Calu3 (cell line): ENCODE measurements at regions not wholly inside any gene's neighbourhood (a gene's known extent, or its start where the extent isn't known, plus 50 kb on each side); places are given as distances from the start of the nearest gene placed in this dataset.

Source experiments
- BruUV-seq: library from RNA; stranded (reverse); fragments of 400-500 nt; replicated peaks from 2 replicates; lab custom pipeline; 2021; lab: Mats Ljungman, UMichigan
- CTCF ChIA-PET: fragments of 300-600 bp; sonication (Branson Sonifier 250); formaldehyde crosslinking; loops from one replicate; lab custom pipeline; 2022; ENCODE audit warnings: antibody characterized with exemption; lab: Charles Lee
- DNase-seq: peaks from one replicate; pipeline ENCODE4 v3.0.0; 2022
- H3K27ac Mint-ChIP-seq: one replicate; pipeline ENCODE4 v1.8.0; 2022; ENCODE audit warnings: mixed read lengths; ENCODE audit not compliant: unreplicated experiment
- H3K27me3 Mint-ChIP-seq: one replicate; pipeline ENCODE4 v1.8.0; 2022; ENCODE audit warnings: mixed read lengths; ENCODE audit not compliant: unreplicated experiment
- H3K36me3 Mint-ChIP-seq: one replicate; pipeline ENCODE4 v1.8.0; 2022; ENCODE audit warnings: mild to moderate bottlenecking, moderate library complexity, mixed read lengths; ENCODE audit not compliant: insufficient read depth, unreplicated experiment
- H3K4me1 Mint-ChIP-seq: one replicate; pipeline ENCODE4 v1.8.0; 2022; ENCODE audit warnings: mild to moderate bottlenecking, low read depth, mixed read lengths; ENCODE audit not compliant: unreplicated experiment
- H3K4me3 Mint-ChIP-seq: one replicate; pipeline ENCODE4 v1.8.0; 2022; ENCODE audit warnings: mild to moderate bottlenecking, low read depth, moderate library complexity, mixed read lengths; ENCODE audit not compliant: unreplicated experiment
- H3K9me3 Mint-ChIP-seq: one replicate; pipeline ENCODE4 v1.8.0; 2022; ENCODE audit warnings: low read depth, mixed read lengths; ENCODE audit not compliant: unreplicated experiment
- intact Hi-C: fragments of 100-400 bp; cut with micrococcal nuclease; formaldehyde crosslinking; loops from one replicate; pipeline ENCODE4 v1.10.0; 2022; ENCODE audit not compliant: unreplicated experiment
- TF ChIP-seq, protein P1 (sequence below): fragments of 200-600 bp; IDR thresholded peaks from one replicate; pipeline ENCODE4 v1.8.0; 2022; ENCODE audit warnings: antibody characterized with exemption; ENCODE audit not compliant: unreplicated experiment

DNA sequence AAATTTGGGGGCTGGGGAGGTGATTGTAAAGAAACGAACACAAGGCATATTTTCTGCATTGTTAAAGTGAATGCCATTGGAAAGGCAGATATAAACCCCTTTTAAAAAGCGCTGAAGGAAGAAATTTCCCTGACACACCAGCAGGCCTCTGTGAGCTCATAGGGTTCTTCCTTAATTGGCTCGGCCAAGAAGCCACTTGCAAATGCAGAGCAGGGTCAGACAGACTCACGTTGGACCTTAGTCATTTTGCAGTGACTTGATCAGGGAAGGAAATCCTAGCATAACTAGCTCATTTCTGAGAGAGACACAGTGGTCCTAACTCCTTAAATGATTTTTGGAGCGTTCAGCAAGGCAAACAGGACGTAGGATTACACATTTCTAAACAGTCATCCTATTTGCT lies 1461.4 kb downstream of the GATA3 start:
- intact Hi-C loops = no loop called here
- H3K27me3 Mint-ChIP-seq = no peaks in the 10 kb centered on the region
- no peak overlapping the region for H3K27ac Mint-ChIP-seq
- no TSS peak for BruUV-seq
- no peaks in the 10 kb centered on the region for H3K4me1 Mint-ChIP-seq
- DNase-seq = no peak
- H3K9me3 Mint-ChIP-seq = peaks cover 10% of the 10 kb centered on the region
- H3K4me3 Mint-ChIP-seq = no peak overlapping the region
- no peaks in the 10 kb centered on the region for H3K36me3 Mint-ChIP-seq
- TF ChIP-seq, protein P1, sequence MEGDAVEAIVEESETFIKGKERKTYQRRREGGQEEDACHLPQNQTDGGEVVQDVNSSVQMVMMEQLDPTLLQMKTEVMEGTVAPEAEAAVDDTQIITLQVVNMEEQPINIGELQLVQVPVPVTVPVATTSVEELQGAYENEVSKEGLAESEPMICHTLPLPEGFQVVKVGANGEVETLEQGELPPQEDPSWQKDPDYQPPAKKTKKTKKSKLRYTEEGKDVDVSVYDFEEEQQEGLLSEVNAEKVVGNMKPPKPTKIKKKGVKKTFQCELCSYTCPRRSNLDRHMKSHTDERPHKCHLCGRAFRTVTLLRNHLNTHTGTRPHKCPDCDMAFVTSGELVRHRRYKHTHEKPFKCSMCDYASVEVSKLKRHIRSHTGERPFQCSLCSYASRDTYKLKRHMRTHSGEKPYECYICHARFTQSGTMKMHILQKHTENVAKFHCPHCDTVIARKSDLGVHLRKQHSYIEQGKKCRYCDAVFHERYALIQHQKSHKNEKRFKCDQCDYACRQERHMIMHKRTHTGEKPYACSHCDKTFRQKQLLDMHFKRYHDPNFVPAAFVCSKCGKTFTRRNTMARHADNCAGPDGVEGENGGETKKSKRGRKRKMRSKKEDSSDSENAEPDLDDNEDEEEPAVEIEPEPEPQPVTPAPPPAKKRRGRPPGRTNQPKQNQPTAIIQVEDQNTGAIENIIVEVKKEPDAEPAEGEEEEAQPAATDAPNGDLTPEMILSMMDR = no peak
- CTCF ChIA-PET = no interaction called here

DNA sequence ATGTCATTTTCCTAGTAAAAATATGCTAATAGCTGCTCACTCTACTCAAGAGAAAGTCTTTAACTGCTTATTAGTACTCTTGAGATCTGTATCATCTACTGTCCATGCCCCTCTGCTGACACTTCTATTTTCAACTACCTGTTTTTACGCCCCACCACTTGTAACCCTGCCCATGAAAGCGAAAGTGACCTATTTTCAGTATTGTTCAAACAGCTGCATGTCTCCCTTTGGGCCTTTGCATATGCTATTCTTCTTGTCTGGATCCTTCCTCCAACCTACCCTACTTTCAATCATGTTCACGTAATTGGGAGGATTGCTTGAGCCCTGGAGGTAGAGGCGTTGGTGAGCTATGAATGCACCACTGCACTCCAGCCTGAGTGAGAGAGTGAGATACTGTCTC lies 1481.3 kb downstream of the GATA3 start:
- Mint-ChIP-seq H3K27ac (no peak overlapping the region), H3K4me1 (no peaks in the 10 kb centered on the region), H3K36me3 (no peaks in the 10 kb centered on the region), H3K9me3 (peaks cover 15% of the 10 kb centered on the region), H3K4me3 (no peak overlapping the region), H3K27me3 (no peaks in the 10 kb centered on the region)
- DNase-seq = no peak
- CTCF ChIA-PET = no interaction called here
- TF ChIP-seq, protein P1 = no peak
- BruUV-seq = no TSS peak
- intact Hi-C loops = no loop called here

DNA sequence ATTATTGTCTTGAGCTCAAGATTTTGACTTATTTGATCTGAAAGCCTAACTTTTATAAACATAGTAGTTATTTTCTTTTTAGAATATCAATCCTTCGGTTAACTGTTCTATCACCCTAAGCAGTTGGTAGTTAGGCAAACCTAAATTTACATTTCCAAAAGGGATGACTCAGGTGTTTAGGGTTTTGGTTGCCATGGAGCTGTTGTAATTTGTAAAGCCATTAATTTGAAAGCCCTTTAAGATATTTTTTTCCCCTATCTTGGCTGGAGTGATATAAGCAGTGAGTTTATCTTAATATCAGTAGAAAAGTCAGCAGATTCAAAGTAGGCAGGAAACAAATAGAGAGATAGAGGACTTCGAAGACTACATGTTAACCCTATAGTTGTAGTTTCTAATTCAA lies 1472.6 kb upstream of the CELF2 start:
- DNase-seq = no peak
- Mint-ChIP-seq H3K4me1 (no peaks in the 10 kb centered on the region), H3K27ac (no peak overlapping the region)

DNA sequence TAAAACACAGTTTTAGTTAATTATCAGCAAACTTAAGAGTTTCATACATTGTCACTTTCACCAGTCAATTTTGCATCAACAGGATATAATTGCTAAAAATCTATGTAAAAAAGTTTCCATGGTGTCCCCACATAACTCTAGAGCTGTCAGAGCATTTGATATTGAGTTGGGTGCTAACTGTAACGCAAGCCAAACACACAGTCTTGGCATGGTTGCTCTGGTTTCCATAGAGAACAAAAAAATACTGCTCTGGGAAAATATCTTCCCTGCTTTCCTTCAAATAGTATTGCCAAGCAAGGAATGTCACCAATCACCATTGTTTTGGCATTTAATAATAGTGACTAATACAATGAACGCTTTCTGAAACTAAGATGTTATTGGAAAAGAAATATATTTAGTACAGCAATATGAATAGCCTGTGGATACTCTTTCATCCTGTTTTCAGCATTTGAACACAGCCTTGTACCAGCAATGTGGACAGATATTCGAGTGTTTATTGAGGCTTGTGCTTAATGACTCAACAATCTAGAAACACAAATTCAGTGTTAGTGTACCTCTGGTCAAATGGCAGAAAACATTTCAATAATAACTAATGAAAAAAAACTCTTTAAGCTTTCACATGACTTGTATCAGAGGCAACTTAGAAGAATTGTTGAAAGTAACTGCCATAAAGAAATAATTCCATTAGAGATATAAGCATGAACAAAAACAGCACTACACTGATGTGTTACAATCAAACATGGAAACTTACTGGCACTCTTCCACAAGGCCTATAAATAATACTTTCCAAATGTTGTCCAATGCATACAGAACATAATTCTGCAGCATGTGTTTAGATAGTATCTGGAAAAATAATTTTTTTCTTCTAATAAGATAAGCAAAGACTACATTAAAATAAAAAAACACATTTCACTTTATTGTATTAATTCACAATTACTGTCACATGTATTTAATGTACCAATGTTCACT lies 1469.5 kb upstream of the CELF2 start:
- H3K27me3 Mint-ChIP-seq = no peaks in the 10 kb centered on the region
- intact Hi-C loops = no loop called here
- DNase-seq = no peak
- BruUV-seq = no TSS peak
- TF ChIP-seq, protein P1 = no peak
- H3K9me3 Mint-ChIP-seq = peaks cover 11% of the 10 kb centered on the region
- H3K36me3 Mint-ChIP-seq = no peaks in the 10 kb centered on the region
- H3K4me1 Mint-ChIP-seq = no peaks in the 10 kb centered on the region
- no peak overlapping the region for H3K4me3 Mint-ChIP-seq
- no peak overlapping the region for H3K27ac Mint-ChIP-seq
- CTCF ChIA-PET = no interaction called here

More for the DNA sequence above, 1472.6 kb upstream of the CELF2 start:
- TF ChIP-seq, protein P1 = no peak
- CTCF ChIA-PET = no interaction called here
- Mint-ChIP-seq H3K27me3 (no peaks in the 10 kb centered on the region), H3K9me3 (peaks cover 8% of the 10 kb centered on the region), H3K4me3 (no peak overlapping the region), H3K36me3 (no peaks in the 10 kb centered on the region)
- intact Hi-C loops = no loop called here
- BruUV-seq = no TSS peak
